ENCODE measurements at regions not wholly inside any gene's neighbourhood (a gene's known extent, or its start where the extent isn't known, plus 50 kb on each side); places are given as distances from the start of the nearest gene placed in this dataset.
"Not testable (repeated sequence)": the region's sequence is repeated elsewhere in the genome, so short reads cannot be mapped to it uniquely, and the experiment has no call there.

DNA sequence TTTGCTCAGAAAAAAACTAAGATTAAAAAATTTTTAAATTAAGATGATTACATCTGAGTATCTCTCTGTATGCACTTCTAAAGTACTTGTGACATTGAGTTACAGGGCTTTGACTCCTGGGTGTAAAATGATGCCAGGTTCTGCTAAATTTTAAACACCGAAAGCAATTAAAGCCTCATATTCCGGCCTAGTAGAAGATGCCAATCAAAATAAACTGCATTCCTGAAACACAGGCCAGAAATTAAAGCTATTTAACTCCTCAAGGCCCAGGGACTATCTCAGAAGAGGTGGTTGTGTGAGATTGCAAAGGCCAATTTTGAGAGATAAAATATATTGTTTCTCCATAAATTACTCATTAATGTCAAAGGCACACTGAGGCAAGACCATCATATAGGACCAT is 388.3 kb downstream of the KIF20B start:
- DNase-seq, result no peak
- intact Hi-C loops (cut with DNase I), result no loop called here
- 30 to 41% methylated on average over 2 of the region's 2 CpGs for WGBS, 2 donors

DNA sequence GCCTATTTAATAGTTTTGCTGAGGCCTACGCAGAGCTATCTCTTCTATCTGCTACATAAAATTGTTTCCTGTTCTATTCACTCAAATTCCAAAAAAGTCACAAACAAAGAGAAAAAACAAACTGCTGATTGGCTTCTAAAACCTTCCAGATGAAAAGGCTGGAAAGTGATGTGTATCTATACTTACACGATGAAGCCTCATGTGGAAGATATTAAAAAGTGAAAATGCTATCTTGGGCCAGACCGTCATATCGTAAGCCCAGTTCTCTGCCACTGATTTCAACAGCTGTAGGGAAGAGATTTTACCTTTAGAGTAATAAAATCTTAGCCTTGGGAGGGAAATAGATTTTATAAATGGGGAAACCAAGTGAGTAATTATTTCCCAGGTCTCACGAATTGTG is 394.8 kb downstream of the KIF20B start:
- Histone ChIP-seq H3K4me1 (no peaks in the 10 kb centered on the region), H3K27ac (no peak overlapping the region), H3K27me3 (no peaks in the 10 kb centered on the region), H3K9me3 (no peaks in the 10 kb centered on the region), H3K36me3 (no peaks in the 10 kb centered on the region), H3K4me3 (no peak overlapping the region)
- intact Hi-C loops (cut with DNase I), result no loop called here
- DNase-seq, result no peak
- TF ChIP-seq, protein P1, sequence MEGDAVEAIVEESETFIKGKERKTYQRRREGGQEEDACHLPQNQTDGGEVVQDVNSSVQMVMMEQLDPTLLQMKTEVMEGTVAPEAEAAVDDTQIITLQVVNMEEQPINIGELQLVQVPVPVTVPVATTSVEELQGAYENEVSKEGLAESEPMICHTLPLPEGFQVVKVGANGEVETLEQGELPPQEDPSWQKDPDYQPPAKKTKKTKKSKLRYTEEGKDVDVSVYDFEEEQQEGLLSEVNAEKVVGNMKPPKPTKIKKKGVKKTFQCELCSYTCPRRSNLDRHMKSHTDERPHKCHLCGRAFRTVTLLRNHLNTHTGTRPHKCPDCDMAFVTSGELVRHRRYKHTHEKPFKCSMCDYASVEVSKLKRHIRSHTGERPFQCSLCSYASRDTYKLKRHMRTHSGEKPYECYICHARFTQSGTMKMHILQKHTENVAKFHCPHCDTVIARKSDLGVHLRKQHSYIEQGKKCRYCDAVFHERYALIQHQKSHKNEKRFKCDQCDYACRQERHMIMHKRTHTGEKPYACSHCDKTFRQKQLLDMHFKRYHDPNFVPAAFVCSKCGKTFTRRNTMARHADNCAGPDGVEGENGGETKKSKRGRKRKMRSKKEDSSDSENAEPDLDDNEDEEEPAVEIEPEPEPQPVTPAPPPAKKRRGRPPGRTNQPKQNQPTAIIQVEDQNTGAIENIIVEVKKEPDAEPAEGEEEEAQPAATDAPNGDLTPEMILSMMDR (IDR thresholded peaks at IDR 0.05), result no peak
- TF ChIP-seq POLR2A (IDR thresholded peaks at IDR 0.05), result no peak
- 73 to 78% methylated on average over 5 of the region's 5 CpGs for WGBS, 2 donors

More for the DNA sequence above, 388.3 kb downstream of the KIF20B start:
- H3K27me3 ChIP-seq, result no peaks in the 10 kb centered on the region
- H3K27ac ChIP-seq, result no peak overlapping the region
- H3K4me1 ChIP-seq, result no peaks in the 10 kb centered on the region
- no peaks in the 10 kb centered on the region for H3K36me3 ChIP-seq
- H3K4me3 ChIP-seq, result no peak overlapping the region
- TF ChIP-seq, protein P1 (IDR thresholded peaks at IDR 0.05), result no peak
- no peak for TF ChIP-seq POLR2A (IDR thresholded peaks at IDR 0.05)
- H3K9me3 ChIP-seq, result no peaks in the 10 kb centered on the region

DNA sequence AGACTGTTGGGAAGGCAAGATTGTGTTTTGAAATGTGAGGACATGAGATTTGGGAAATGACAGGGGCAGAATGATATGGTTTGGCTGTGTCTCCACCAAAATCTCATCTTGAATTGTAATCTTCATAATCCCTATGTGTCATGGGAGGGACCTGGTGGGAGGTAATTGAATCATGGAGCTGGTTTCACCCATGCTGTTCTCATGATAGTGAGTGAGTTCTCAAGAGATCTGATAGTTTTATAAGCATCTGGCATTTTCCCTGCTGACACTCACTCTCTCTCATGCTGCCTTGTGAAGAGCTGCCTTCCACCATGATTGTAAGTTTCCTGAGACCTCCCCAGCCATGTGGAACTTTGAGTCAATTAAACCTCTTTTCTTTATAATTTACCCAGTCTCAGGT is 406.2 kb downstream of the KIF20B start:
- H3K36me3 ChIP-seq; H3K27ac ChIP-seq; H3K4me3 ChIP-seq; H3K9me3 ChIP-seq; H3K27me3 ChIP-seq; DNase-seq; intact Hi-C loops (cut with DNase I); H3K4me1 ChIP-seq: not testable (repeated sequence)

DNA sequence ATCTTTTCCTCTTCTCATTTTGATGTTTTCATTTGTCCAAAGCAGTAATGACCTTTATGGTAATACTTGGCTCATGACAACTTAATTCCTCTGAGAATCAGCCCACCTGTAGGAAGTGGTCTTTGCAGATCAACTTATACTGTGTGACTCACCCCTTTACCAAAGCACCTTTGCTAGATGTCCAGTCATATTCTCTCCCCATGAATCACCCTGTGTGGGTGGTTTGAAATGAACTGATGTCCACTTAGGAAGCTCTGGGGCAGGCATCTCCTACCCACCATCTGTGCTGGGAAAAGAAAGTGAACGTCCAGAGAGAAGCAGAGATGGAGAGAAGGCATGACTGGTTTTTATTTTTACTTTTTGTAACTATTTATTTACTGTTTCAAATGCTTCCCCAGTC is 410.3 kb downstream of the KIF20B start:
- TF ChIP-seq, protein P1 (IDR thresholded peaks at IDR 0.05), result no peak
- no peak for TF ChIP-seq POLR2A (IDR thresholded peaks at IDR 0.05)
- Histone ChIP-seq H3K36me3 (no peaks in the 10 kb centered on the region), H3K27ac (no peak overlapping the region), H3K9me3 (no peaks in the 10 kb centered on the region), H3K4me3 (no peak overlapping the region), H3K4me1 (no peaks in the 10 kb centered on the region), H3K27me3 (no peaks in the 10 kb centered on the region)
- intact Hi-C loops (cut with DNase I), result no loop called here
- WGBS, 2 donors, result 55 to 70% methylated on average over 1 of the region's 1 CpG
- no peak for DNase-seq

DNA sequence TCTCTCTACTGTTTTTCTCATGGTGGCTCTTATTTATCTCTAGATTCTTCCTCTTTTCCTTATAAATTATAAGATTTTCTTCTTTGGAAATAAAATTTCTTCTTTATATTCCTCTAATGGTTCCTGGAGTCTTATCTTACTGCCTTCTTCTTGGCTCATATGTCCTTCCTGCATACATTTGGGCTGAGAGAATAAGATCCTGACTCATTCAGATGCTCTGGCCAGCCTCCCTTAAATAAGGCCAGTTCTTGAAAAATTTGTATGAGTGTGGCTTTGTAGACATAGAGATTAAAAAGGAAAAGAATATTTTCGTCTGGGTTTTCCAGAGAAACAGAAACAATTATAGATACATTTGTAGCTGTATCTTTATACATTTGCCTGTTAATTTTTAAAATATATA is 411.3 kb downstream of the KIF20B start:
- Histone ChIP-seq H3K4me1 (no peaks in the 10 kb centered on the region), H3K4me3 (no peak overlapping the region), H3K9me3 (no peaks in the 10 kb centered on the region), H3K27me3 (no peaks in the 10 kb centered on the region), H3K36me3 (no peaks in the 10 kb centered on the region), H3K27ac (no peak overlapping the region)
- TF ChIP-seq POLR2A (IDR thresholded peaks at IDR 0.05), result no peak
- TF ChIP-seq, protein P1 (IDR thresholded peaks at IDR 0.05), result no peak
- intact Hi-C loops (cut with DNase I), result no loop called here
- DNase-seq, result no peak
- 48 to 67% methylated on average over 1 of the region's 1 CpG for WGBS, 2 donors

DNA sequence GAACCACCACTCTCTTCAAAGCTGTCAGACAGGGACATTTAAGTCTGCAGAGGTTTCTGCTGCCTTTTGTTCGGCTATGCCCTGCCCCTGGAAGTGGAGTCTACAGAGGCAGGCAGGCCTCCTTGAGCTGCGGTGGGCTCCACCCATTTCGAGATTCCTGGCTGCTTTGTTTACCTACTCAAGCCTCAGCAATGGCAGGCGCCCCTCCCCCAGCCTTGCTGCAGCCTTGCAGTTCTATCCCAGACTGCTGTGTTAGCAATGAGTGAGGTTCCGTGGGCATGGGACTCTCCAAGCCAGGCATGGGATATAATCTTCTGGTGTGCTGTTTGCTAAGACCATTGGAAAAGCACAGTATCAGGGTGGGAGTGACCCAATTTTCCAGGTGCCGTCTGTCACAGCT is 417.2 kb downstream of the KIF20B start:
- H3K36me3 ChIP-seq; H3K4me1 ChIP-seq; H3K9me3 ChIP-seq; H3K27me3 ChIP-seq; DNase-seq; H3K4me3 ChIP-seq; H3K27ac ChIP-seq; intact Hi-C loops (cut with DNase I): not testable (repeated sequence)
- 100% methylated on average over 1 of the region's 6 CpGs; no CpG with 5 or more reads in 1 of the 2 donors for WGBS, 2 donors

DNA sequence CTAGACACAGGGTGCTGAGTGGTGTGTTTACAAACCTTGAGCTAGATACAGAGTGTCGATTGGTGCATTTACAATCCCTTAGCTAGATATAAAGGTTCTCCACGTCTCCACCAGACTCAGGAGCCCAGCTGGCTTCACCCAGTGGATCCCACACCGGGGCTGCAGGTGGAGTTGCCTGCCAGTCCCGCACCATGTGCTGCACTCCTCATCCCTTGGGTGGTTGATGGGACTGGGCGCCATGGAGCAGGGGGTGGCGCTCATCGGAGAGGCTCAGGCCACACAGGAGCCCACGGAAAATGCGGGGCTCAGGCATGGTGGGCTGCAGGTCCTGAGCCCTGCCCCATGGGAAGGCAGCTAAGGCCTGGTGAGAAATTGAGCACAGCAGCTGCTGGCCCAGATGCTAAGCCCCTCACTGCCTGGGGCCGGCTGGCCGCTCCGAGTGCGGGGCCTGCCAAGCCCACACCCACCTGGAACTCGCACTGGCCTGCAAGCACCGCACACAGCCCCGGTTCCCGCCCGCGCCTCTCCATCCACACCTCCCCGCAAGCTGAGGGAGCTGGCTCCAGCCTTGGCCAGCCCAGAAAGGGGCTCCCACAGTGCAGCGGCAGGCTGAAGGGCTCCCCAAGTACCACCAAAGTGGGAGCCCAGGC is 418.4 kb downstream of the KIF20B start:
- H3K4me3 ChIP-seq; intact Hi-C loops (cut with DNase I); H3K9me3 ChIP-seq; H3K27me3 ChIP-seq; H3K27ac ChIP-seq; H3K36me3 ChIP-seq; DNase-seq; H3K4me1 ChIP-seq: not testable (repeated sequence)
- 75 to 83% methylated on average over 1 to 3 of the region's 21 CpGs for WGBS, 2 donors
